Suprapubic skin (tissue), 4 donors: ENCODE measurements at regions not wholly inside any gene's neighbourhood (a gene's known extent, or its start where the extent isn't known, plus 50 kb on each side); places are given as distances from the start of the nearest gene placed in this dataset.

Experiments
- DNase-seq, 2 donors: peaks; one replicate each; pipeline ENCODE4 v3.0.0-alpha.2; 2019; ENCODE audit warnings: low spot score in 2 of 2
- H3K27ac ChIP-seq: fragments of 200-600 bp; sonication (generic); one replicate; pipeline ENCODE4 v1.5.1; 2019
- H3K27me3 ChIP-seq: fragments of 200-600 bp; sonication (generic); one replicate; pipeline ENCODE4 v1.5.1; 2019
- H3K36me3 ChIP-seq: fragments of 200-600 bp; sonication (generic); one replicate; pipeline ENCODE4 v1.5.1; 2019
- H3K4me1 ChIP-seq: fragments of 200-600 bp; sonication (generic); one replicate; pipeline ENCODE4 v1.5.1; 2019
- H3K4me3 ChIP-seq: fragments of 200-600 bp; sonication (generic); one replicate; pipeline ENCODE4 v1.5.1; 2019; ENCODE audit warnings: mild to moderate bottlenecking
- H3K9me3 ChIP-seq: fragments of 200-600 bp; sonication (generic); one replicate; pipeline ENCODE4 v1.5.1; 2019
- EP300 ChIP-seq: sonication (generic); formaldehyde crosslinking; IDR thresholded peaks from one replicate; pipeline ENCODE4 v1.6.1; 2017; ENCODE audit warnings: antibody characterized with exemption
- POLR2A ChIP-seq, 2 donors: fragments of 450-650 bp; IDR thresholded peaks; one replicate each; pipeline ENCODE4 v1.6.1; 2017; ENCODE audit warnings: antibody characterized with exemption in 2 of 2, mild to moderate bottlenecking in 2 of 2, moderate library complexity in 2 of 2
- POLR2AphosphoS5 ChIP-seq, 3 donors: sonication (generic); formaldehyde crosslinking; IDR thresholded peaks; one replicate each; pipeline ENCODE4 v1.6.1; 2017; ENCODE audit warnings: antibody characterized with exemption in 3 of 3
- WGBS: methylation state at CpG from one replicate; pipeline ENCODE4 v1.1.5; 2018; 5-methylcytosine and 5-hydroxymethylcytosine counted together
- TF ChIP-seq, protein P1 (sequence below), 2 donors: fragments of 200-600 bp in 1 of 2; fragments of 450-650 bp in 1 of 2; sonication (generic) in 1 of 2; IDR thresholded peaks; one replicate each; pipeline ENCODE4 v1.5.1; 2016 to 2019; ENCODE audit warnings: antibody characterized with exemption in 2 of 2, mild to moderate bottlenecking in 1 of 2, moderate library complexity in 1 of 2

DNA sequence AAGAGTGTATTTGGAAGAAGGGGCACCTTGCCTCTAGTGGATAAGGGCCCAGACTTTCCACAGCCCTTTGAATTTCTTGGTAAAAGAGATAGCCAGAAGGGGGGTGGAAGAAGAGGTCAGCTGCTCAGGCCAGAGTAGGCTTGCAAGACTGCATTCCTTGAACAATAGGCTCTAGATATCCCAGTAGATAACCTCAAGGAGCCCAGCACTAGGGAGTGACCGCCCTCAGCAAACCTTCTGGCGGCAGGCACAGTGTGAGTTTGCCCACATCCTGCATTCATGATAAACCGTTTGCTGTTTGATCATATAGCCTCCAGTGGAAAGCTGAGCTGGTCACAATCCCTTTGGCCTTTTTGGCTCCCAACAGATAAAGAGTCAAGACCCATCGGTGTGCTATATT is 70.5 kb downstream of the NPY start:
- DNase-seq, result no peak
- Histone ChIP-seq H3K27me3 (no peaks in the 10 kb centered on the region), H3K27ac (no peak overlapping the region), H3K4me1 (no peaks in the 10 kb centered on the region), H3K36me3 (no peaks in the 10 kb centered on the region), H3K9me3 (no peaks in the 10 kb centered on the region), H3K4me3 (no peak overlapping the region)
- no peak for TF ChIP-seq POLR2A (IDR thresholded peaks at IDR 0.05)
- WGBS, result 78% methylated on average over 4 of the region's 4 CpGs

DNA sequence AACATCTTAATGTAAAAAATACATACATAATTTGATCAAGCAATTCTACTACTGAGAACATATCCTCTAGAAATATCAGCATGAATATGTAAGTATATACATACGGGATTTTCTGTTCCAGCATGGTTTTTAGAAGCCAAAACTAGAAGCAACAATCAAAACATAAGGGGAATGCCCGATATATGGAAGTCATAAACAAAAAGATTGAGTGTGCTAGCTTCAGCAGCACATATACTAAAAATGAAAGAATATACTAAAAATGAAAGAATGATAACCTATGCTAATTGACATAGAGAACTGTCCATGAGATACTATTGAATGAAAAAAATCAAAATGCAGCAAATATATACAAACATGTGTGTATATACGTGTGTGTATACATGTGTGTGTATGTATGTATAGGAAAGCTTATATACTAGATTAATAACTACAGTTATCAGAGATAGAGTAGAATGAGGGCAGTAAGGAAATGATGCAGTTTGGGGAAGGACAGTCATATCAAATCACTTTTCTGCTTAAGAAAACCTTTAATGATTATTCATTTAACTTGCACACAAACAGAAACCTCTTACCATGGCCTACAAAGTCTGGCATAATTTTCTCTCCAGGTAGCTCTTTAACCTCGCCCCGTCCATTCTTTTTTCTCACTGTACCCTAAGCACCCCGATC is 72.9 kb downstream of the NPY start:
- DNase-seq, result no peak
- 84% methylated on average over 6 of the region's 6 CpGs for WGBS
- H3K4me1 ChIP-seq, result no peaks in the 10 kb centered on the region
- no peaks in the 10 kb centered on the region for H3K27me3 ChIP-seq
- TF ChIP-seq EP300, result no peak
- no peaks in the 10 kb centered on the region for H3K9me3 ChIP-seq
- no peaks in the 10 kb centered on the region for H3K36me3 ChIP-seq
- no peak overlapping the region for H3K4me3 ChIP-seq
- H3K27ac ChIP-seq, result no peak overlapping the region

DNA sequence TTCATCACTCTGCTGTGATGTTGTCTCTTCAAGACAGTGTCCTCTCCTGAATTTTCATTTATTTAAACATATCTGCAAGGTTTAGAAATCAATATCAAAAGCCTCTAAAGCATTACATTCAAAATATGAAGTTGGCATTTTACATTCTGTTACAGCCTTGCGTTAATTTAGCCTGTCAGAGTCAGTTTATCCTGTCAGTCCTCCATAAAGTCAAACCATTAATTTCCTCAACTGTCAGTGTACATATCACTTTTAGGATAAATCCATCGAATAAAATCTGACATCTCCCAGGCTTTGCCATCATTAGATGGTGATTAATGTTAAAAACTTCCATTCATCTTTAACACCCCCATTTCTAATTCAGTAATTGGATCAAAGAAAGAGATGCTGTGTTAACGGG is 77.0 kb downstream of the NPY start:
- H3K4me1 ChIP-seq, result no peaks in the 10 kb centered on the region
- H3K27ac ChIP-seq, result no peak overlapping the region
- H3K36me3 ChIP-seq, result no peaks in the 10 kb centered on the region
- 62% methylated on average over 3 of the region's 3 CpGs for WGBS
- no peaks in the 10 kb centered on the region for H3K9me3 ChIP-seq
- no peak overlapping the region for H3K4me3 ChIP-seq
- DNase-seq, result no peak
- TF ChIP-seq POLR2AphosphoS5 (IDR thresholded peaks at IDR 0.05), result no peak
- TF ChIP-seq POLR2A (IDR thresholded peaks at IDR 0.05), result no peak
- no peaks in the 10 kb centered on the region for H3K27me3 ChIP-seq

DNA sequence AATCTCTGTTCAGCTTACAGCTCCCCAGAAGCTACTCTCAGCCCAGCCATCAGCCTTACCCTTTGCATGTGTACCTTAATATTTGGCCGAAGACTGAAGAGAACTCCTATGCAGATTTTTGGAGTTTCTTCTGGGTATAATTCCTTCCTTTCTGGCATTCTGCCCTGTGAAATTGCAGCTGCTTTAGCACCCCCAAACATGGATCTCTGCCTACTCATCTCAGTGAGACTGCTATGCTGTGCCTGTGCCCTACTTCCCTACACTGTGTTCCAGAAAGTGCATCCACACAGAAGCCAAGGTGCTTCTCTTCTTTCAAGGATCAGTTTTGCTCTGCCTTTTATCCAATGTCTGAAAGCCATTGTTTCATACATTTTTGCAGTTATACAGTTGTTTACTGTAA is 81.6 kb downstream of the NPY start:
- Histone ChIP-seq H3K9me3 (no peaks in the 10 kb centered on the region), H3K4me3 (no peak overlapping the region), H3K27ac (no peak overlapping the region), H3K27me3 (no peaks in the 10 kb centered on the region), H3K36me3 (no peaks in the 10 kb centered on the region), H3K4me1 (no peaks in the 10 kb centered on the region)
- no peak for TF ChIP-seq POLR2AphosphoS5 (IDR thresholded peaks at IDR 0.05)
- TF ChIP-seq POLR2A (IDR thresholded peaks at IDR 0.05), result no peak
- TF ChIP-seq, protein P1, sequence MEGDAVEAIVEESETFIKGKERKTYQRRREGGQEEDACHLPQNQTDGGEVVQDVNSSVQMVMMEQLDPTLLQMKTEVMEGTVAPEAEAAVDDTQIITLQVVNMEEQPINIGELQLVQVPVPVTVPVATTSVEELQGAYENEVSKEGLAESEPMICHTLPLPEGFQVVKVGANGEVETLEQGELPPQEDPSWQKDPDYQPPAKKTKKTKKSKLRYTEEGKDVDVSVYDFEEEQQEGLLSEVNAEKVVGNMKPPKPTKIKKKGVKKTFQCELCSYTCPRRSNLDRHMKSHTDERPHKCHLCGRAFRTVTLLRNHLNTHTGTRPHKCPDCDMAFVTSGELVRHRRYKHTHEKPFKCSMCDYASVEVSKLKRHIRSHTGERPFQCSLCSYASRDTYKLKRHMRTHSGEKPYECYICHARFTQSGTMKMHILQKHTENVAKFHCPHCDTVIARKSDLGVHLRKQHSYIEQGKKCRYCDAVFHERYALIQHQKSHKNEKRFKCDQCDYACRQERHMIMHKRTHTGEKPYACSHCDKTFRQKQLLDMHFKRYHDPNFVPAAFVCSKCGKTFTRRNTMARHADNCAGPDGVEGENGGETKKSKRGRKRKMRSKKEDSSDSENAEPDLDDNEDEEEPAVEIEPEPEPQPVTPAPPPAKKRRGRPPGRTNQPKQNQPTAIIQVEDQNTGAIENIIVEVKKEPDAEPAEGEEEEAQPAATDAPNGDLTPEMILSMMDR (IDR thresholded peaks at IDR 0.05), result no peak
- no peak for DNase-seq
- 75% methylated on average over 1 of the region's 1 CpG for WGBS

DNA sequence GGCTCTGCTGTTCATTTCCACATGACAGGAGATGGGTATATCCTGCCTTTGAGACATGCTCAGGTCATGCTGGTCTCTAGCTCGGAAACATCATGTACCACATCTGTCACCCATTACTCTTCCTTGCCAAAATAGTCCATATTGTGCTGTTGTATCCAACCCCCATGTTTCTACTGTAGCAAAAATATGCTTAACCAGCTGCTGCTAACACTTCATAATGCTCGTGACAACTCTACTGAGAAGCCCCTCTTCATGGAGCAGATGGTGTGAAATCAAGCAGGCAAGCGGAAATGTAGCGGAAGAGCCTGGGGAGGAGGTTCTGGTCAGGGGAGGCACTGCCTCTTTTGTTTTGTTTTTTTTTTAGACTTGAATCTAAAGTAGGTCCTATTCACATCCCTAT is 82.9 kb downstream of the NPY start:
- DNase-seq, result no peak
- TF ChIP-seq EP300 (no peak), POLR2A (IDR thresholded peaks at IDR 0.05) (no peak), POLR2AphosphoS5 (IDR thresholded peaks at IDR 0.05) (no peak)
- TF ChIP-seq, protein P1 (IDR thresholded peaks at IDR 0.05), result no peak
- no peak overlapping the region for H3K4me3 ChIP-seq
- H3K9me3 ChIP-seq, result no peaks in the 10 kb centered on the region
- WGBS, result 64% methylated on average over 4 of the region's 4 CpGs
- H3K4me1 ChIP-seq, result no peaks in the 10 kb centered on the region
- H3K36me3 ChIP-seq, result no peaks in the 10 kb centered on the region
- no peaks in the 10 kb centered on the region for H3K27me3 ChIP-seq
- no peak overlapping the region for H3K27ac ChIP-seq

DNA sequence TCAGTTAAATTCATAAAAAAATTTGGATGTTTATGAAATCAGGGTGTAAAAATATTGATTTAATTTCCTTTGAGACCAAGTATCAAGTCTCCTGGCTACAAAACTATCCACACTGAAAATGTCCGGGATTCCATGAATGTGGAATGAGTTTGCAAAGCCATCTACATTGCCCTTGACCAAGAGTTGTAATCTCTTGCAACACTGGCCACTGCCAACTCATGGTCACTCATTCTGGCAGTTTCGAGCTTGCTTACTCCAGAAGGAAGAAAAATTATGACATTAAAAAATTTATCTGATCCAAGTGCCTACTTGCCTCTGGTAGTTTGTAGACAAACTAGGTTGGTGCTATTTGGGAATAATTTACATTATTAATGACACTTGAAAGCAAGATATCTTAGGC is 84.2 kb downstream of the NPY start:
- Histone ChIP-seq H3K36me3 (no peaks in the 10 kb centered on the region), H3K4me3 (no peak overlapping the region), H3K27me3 (no peaks in the 10 kb centered on the region), H3K4me1 (no peaks in the 10 kb centered on the region), H3K9me3 (no peaks in the 10 kb centered on the region), H3K27ac (no peak overlapping the region)
- no peak for DNase-seq
- WGBS, result 70% methylated on average over 2 of the region's 2 CpGs
- no peak for TF ChIP-seq EP300
- TF ChIP-seq, protein P1 (IDR thresholded peaks at IDR 0.05), result no peak
- TF ChIP-seq POLR2AphosphoS5 (IDR thresholded peaks at IDR 0.05), result no peak
- TF ChIP-seq POLR2A (IDR thresholded peaks at IDR 0.05), result no peak

DNA sequence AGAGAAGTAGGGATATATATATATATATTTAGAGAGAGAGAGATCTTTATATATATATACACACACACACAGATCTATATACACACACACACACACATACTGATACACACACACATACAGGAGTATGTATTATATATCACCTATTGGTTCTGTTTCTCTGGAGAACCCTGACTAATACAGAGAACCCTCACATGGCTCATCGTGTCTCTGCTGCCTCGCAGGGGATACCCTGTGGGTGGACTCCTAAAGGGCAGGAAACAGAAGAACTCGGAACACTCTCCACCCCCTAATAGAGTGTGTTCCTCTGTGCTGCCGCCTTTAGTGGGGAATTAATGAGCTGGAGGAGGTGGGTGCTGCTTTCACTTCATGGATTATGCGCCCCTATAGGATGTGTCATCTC is 86.6 kb downstream of the NPY start:
- H3K27me3 ChIP-seq, result no peaks in the 10 kb centered on the region
- no peak for TF ChIP-seq EP300
- TF ChIP-seq, protein P1 (IDR thresholded peaks at IDR 0.05), result no peak
- no peak for TF ChIP-seq POLR2A (IDR thresholded peaks at IDR 0.05)
- no peak for TF ChIP-seq POLR2AphosphoS5 (IDR thresholded peaks at IDR 0.05)
- H3K4me1 ChIP-seq, result no peaks in the 10 kb centered on the region
- no peak for DNase-seq
- no peaks in the 10 kb centered on the region for H3K9me3 ChIP-seq
- WGBS, result 82% methylated on average over 5 of the region's 5 CpGs
- no peak overlapping the region for H3K4me3 ChIP-seq
- no peak overlapping the region for H3K27ac ChIP-seq
- H3K36me3 ChIP-seq, result no peaks in the 10 kb centered on the region
